ENCODE measurements at regions not wholly inside any gene's neighbourhood (a gene's known extent, or its start where the extent isn't known, plus 50 kb on each side); places are given as distances from the start of the nearest gene placed in this dataset.

DNA sequence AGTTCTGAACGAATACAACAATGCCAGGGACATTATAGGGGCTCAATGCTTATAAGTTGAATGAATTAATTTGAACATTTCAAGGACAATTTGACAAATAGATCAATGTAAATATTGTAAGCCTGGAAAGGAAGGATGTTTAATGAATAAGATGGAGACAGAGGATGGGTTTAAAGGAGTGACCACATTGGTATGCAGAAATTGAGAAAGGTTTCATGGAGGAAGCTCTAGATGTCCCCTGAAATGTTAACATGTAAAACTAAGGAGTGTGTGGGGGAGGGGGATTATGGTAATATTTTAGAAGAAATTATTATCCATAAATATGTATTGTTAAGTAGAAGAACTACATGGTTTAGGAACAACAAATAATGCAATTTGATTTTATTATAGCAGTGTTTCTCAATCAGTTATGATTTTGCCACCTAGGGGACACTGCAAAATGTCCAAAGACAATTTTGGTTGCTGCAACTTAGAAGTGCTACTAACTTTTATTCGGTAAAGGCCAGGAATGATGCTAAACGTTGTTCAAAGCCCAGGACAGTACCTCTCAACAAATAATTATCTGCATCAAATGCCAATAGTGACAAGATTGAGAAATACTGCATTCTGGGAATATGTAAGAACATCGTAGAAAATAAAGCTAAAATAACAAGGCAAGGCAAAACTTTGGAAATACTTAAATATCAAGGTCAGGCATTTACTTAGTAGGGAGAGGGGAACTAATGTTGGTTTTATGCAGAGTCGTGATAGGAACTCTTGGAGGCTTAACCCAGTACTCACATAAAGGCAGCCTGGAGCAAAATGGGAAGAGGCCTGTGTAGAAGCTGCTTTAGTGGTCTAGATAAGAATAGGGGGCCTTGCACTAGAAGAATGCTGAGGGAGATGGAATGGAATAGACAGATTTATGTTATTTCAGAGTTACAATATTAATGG, 686.9 kb upstream of the CITED2 start:
- no peak for FAIRE-seq
- DNase-seq (ENCODE audit: low read depth): no peak
- no peaks in the 10 kb centered on the region for H3K27me3 ChIP-seq (ENCODE audit: control insufficient read depth, insufficient read depth, low read length)
- H3K4me3 ChIP-seq (ENCODE audit: low read depth, low read length): no peak overlapping the region
- TF ChIP-seq, protein P1, sequence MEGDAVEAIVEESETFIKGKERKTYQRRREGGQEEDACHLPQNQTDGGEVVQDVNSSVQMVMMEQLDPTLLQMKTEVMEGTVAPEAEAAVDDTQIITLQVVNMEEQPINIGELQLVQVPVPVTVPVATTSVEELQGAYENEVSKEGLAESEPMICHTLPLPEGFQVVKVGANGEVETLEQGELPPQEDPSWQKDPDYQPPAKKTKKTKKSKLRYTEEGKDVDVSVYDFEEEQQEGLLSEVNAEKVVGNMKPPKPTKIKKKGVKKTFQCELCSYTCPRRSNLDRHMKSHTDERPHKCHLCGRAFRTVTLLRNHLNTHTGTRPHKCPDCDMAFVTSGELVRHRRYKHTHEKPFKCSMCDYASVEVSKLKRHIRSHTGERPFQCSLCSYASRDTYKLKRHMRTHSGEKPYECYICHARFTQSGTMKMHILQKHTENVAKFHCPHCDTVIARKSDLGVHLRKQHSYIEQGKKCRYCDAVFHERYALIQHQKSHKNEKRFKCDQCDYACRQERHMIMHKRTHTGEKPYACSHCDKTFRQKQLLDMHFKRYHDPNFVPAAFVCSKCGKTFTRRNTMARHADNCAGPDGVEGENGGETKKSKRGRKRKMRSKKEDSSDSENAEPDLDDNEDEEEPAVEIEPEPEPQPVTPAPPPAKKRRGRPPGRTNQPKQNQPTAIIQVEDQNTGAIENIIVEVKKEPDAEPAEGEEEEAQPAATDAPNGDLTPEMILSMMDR (IDR thresholded peaks at IDR 0.05; ENCODE audit: insufficient read depth, low read length, severe bottlenecking): no peak
- H3K36me3 ChIP-seq (ENCODE audit: control insufficient read depth, insufficient read depth, low read length): no peaks in the 10 kb centered on the region

DNA sequence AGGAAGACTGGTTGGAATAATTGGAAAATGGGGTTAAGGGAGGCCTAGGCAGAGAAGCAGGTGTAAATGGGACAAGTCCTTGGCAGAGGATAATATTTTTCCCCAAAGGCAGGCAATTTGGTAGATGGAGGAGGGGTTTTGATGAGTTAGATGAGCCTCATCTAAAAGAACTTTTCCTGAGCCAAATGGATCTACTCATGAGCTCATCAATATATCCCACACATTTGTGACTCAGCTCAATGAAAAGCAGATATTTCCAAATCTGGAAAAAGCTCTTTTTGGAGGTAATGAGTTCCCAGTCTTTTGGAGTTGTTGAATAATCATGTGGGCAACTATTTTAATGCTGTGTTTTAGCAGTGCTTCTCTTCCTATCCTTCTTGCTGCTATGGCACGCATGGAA, 685.5 kb upstream of the CITED2 start:
- TF ChIP-seq, protein P1 (IDR thresholded peaks at IDR 0.05; ENCODE audit: insufficient read depth, low read length, severe bottlenecking): no peak
- H3K36me3 ChIP-seq (ENCODE audit: control insufficient read depth, insufficient read depth, low read length): no peaks in the 10 kb centered on the region
- H3K4me3 ChIP-seq (ENCODE audit: low read depth, low read length): no peak overlapping the region
- DNase-seq (ENCODE audit: low read depth): no peak
- FAIRE-seq: no peak
- no peaks in the 10 kb centered on the region for H3K27me3 ChIP-seq (ENCODE audit: control insufficient read depth, insufficient read depth, low read length)

DNA sequence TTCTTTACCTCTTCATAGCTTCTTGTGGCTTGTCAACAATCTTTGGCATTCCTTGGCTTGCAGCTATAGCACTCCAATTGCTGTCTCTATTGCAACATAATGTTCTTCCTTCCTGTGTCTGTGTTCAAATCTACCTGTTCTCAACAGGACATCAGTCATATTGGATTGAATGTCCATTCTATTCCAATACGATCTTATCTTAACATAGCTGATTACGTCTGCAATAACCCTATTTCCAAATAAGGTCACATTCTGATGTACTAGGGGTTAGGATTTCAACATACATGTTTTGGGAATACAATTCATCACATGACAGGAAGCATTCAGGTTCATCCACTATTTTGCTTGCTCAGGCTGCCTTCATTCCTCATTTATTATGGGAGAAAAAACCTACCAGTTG, 684.4 kb upstream of the CITED2 start:
- no peaks in the 10 kb centered on the region for H3K27me3 ChIP-seq (ENCODE audit: control insufficient read depth, insufficient read depth, low read length)
- no peak overlapping the region for H3K4me3 ChIP-seq (ENCODE audit: low read depth, low read length)
- H3K36me3 ChIP-seq (ENCODE audit: control insufficient read depth, insufficient read depth, low read length): no peaks in the 10 kb centered on the region
- TF ChIP-seq, protein P1 (IDR thresholded peaks at IDR 0.05; ENCODE audit: insufficient read depth, low read length, severe bottlenecking): no peak
- DNase-seq (ENCODE audit: low read depth): no peak
- FAIRE-seq: no peak

DNA sequence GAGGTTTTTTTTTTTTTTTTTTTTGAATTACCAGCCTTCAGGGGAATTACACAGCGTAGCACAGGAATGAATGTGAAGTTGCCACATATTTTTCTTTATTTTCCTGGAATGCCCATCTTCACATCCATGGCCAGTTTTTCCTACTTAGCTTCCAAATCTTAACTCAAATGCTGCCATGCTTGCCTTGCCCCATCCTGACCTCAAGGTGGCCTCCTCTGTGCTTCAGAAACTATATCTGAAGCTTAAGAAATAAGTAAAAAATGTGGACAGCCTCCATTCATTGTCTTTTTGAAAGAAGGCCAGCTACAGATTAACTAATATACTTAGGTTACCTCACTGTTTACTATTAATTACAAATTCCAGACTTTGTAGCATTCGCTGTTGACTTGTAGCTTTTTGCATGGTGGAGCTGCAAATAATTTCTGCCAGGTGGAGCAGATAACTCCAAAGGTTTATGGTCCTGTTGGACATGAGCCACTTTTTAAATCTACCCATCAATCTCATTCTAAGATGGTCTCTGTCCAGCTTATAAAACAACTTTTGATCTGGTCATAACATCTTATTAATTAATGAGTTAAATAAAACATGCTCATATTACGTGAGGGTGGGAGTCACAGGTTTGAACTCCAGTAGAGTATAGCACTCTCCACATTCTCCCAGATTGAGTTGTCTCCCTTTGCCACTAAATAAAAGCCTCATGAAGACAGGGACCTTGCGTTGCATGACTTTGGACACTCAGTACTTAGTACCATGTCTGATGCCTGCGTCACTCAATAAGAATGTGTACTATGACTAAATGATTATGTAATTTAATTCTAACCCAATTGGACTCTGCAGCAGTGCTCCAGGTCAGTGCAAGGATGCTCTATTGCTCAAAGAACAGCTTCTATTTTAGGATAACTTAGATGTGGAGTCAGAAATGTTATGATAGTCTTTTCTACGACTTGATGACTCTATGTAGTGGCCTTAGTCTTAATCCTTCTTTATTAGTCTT, 678.6 kb upstream of the CITED2 start:
- TF ChIP-seq, protein P1 (IDR thresholded peaks at IDR 0.05; ENCODE audit: insufficient read depth, low read length, severe bottlenecking): peak; percentile 49
- no peak overlapping the region for H3K4me3 ChIP-seq (ENCODE audit: low read depth, low read length)
- no peaks in the 10 kb centered on the region for H3K36me3 ChIP-seq (ENCODE audit: control insufficient read depth, insufficient read depth, low read length)
- FAIRE-seq: no peak
- H3K27me3 ChIP-seq (ENCODE audit: control insufficient read depth, insufficient read depth, low read length): no peaks in the 10 kb centered on the region
- DNase-seq (ENCODE audit: low read depth): peak; percentile 29

DNA sequence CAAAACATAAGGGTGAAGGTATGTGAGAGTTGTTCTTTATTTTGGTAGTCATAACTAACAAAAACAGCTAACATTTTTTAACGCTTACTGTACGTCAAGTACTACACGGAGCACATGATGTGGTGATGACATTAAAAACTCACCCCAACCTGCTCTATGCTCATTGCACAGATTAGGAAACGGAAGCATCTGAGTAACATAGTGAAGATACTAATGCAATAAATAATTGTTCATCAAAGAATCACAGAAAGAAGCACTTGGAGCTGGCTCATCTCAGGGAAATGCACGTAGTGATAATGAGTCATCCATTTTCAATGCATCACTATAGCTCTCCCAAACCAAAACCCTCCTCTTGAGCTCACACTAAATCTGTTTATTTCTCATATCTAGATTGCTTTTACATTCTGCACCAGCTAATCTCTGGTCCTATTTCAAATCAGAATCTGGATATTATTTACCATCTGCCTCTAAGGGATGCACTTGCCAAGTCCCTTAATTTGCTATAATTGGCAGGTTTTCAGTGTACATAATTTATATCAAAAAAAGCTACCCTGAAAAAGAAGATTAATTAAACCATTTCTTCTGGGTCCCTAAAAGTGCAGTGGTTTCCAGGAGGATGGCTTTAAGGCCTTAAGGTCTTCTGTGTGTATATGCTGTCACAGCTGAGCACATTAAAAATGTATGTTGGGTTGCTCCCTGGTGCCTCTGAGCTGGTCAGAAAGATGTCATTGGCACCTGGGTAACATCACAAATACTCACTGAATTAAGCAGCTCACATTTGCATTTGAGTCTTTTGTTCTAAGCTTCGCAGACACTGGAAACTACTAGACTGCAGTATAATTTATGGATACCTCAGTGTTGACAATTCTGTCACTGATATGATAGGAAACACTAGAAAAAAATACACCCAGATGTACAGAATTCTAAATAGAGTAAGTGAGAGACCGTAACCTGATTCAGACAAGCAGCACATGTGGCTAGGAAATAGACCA, 677.4 kb upstream of the CITED2 start:
- DNase-seq (ENCODE audit: low read depth) (peak; percentile 90), FAIRE-seq (peak; percentile 83)
- H3K4me3 ChIP-seq (ENCODE audit: low read depth, low read length): no peak overlapping the region
- TF ChIP-seq, protein P1 (IDR thresholded peaks at IDR 0.05; ENCODE audit: insufficient read depth, low read length, severe bottlenecking): no peak
- no peaks in the 10 kb centered on the region for H3K36me3 ChIP-seq (ENCODE audit: control insufficient read depth, insufficient read depth, low read length)
- H3K27me3 ChIP-seq (ENCODE audit: control insufficient read depth, insufficient read depth, low read length): no peaks in the 10 kb centered on the region

Data from bronchial epithelial cell (primary cell).